Glomerular visceral epithelial cell (primary cell): ENCODE measurements at regions not wholly inside any gene's neighbourhood (a gene's known extent, or its start where the extent isn't known, plus 50 kb on each side); places are given as distances from the start of the nearest gene placed in this dataset.

Source experiments
- DNase-seq: peaks from one replicate; pipeline ENCODE4 v3.0.0-alpha.2; 2016; ENCODE audit errors: extremely low spot score

DNA sequence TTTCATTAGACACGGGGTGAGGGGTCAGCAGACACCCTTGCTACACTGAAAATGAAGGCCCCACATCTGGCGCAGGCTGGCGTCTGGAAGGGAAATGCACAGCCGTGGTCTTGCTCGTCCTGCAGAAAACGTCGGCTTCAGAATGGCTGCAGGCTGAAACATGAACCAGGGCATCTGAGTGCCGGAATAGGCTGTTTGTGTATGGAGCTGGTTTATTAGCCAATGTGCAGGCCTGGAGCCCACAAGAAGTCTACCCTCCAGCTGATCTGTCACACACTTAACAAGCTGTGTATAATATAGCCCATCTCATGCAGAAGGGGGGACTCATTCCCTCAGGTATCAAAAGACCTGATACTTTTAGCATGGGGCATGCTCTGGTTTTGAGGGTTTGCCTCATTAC, 153.4 kb upstream of the SOX11 start:
- no peak for DNase-seq

DNA sequence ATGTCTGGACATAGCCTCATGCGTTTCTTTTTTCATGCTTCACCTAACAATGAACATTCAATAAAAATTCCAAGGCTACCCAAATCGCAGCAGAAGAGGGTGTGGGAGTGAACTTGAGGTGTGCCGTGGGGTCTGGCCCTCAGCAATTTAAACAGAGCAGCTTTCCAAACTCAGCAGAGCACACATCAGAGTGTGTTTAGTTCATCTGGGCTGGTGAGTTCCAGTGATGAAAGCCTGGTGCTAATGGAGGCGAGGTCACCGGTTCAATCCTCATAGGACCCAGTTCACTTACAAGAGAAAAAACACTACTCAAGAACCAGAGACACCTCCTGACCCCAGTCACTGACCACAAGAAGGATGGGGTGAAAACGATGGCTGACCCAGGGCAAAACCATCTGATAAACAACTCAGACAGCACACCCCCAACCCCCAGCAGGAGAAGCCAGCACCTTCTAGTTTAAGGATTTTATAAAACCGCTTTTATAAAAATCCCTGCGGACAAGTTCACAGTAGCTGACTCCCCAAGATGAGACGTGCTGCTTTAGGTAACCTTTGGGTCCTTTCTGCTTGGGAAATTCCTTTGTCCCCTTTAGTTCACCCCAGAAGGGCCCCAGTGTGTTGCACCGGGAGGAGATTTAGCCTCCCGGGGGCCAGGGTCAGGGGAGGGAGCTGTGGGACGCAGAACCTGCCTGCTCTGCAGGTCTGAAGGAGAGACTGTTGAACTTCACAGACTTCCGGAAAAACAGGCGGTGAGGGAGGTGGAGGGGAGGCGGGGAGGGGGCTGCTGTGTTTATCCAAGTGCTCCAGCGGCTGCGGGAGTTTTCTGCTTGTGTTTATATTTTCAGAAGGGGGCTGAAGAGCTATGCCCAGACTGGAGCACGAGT, 152.7 kb upstream of the SOX11 start:
- no peak for DNase-seq

DNA sequence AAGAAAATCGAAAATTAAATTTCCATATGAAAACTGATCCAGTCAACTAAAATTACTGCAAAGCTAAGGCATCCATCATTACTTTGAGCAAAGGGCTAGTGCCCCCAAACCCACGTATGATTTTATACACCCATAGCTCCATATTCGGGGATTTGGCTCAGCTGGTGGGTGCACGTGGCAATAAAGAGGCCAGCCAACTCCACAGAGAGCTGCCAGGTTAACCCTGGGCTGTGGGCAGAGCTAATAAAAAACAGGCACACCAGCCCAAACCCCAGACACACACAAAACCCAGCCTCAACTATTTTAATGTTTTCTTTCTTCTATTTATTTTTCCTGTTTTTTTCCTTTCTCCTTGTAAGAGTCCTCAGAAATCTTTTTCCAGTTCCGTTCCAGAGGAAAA, 151.3 kb upstream of the SOX11 start:
- DNase-seq = no peak

DNA sequence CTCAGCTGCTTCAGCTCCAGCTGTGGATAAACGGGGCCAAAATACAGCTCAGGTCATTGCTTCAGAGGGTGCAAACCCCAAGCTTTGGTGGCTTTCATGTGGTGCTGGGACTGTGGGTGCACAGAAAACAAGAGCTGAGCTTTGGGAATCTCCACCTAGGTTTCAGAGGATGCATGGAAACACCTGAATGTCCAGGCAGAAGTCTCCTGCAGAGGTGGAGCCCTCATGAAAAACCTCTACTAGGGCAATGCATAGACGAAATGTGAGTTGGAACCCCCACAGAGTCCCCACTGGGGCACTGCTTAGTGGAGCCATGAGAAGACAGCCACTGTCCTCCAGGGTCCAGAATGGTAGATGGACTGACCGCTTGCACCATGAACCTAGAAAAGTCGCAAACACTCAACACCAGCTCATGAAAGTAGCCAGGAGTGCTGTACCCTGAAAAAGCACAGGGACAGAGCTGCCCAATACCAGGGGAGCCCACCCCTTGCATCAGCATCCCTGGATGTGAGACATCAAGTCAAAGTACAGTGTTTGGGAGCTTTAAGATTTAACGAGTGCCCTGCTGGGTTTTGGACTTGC, 147.9 kb upstream of the SOX11 start:
- no peak for DNase-seq

DNA sequence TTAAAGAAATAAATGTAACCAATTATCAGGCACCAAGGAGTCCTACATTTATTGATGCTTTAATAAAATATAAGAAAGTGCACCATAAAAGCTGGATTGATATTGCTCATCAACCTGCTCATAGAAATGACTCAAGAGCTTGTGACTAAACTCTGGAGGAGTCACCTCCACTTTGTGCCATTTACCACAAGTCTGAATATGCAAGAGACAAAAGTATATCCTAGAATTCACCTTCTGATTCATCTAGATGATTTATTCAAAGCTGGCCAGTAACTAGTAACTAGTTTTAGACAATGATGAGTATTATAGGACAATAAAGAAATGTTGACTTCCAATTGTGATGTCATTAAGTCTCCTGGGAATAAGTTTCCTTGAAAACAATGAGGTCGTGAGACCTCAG, 146.0 kb upstream of the SOX11 start:
- no peak for DNase-seq

DNA sequence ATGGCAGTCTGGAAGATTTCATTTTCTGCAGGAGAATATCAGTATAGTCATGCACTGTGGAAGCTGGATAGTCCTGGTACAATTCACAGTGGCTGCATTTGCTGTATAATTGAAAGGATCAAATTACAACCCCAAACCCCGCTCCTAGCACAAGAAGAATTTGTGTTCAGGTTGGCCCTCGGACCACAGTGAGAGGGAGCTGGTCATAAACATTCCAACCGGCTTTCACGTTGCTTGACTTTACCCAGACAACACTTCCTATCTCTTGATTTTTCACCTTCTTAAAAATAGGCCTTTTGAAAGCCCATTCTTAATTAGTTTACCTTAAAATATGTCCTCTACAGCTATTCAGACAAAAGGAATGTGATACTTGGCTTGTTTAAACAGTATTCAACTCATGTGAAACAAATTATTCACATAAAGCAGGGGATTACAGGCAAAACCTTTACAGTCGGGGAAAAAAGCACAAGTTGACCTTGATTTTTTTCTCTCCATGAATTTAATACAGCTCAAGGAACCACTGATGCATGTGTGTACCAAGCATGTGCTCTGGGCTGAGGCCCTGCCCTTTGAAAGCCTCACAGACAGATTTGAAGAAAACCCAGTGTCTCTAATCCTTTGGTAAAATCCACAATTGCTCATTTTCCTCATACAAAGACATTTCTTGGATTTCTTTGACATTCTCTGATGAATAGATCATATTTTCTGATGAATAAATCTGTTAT, 143.0 kb upstream of the SOX11 start:
- DNase-seq = no peak

DNA sequence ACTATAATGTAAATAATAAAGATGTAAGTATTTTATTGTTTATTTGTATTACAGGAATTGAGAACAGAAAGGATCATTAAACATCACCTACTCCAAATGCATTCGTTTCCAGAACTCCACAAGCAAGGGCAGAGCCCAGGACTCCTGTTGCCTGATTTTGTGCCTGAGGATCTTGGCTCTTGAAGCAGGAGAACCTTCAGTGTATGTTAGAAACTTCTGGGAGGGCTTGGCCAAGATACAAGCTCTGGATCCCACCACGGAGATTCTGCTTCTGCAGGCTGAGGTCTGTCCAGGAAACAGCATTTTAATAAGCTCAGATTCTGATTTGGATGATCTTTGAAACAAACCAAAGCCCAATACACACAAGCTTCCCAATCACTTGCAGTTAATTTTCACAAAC, 142.4 kb upstream of the SOX11 start:
- DNase-seq = no peak

DNA sequence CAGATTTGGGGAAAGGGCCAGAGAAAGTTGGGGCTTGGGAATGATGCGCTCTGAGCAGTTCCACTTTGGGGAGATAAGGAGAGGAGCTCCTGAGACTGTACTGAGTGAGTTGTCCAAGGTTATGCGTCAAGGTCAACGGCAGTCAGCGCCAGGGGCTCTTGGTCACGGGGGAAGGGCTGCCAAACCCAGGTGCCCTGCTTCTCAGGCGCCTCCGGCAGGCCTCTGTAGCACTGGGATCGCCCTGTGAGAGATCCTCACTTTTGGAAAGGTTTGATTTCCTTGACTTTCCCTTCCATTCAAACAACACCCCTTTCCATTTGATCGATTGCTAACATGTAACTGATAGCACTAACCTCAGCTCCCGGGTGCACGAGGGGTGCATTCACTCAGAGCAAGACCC, 136.5 kb upstream of the SOX11 start:
- DNase-seq = no peak

DNA sequence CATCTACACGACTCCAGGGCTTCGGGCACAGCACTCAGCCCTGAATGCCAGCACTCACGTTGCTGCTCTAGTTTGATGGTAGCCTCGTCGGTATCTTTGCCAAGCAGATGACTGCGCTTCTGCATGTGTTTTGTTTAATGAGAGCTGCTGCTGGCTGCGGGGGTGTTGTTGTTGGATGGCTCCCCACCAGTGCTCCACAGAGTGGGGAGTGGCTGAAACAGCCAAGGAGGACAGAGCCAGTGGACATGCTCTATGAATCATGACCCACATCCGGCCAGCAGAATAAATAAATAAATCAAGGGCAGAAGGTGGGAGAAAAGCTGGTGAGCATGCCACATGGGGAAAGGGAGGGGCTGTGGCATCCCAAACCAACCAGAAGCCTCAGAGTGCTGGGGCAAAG, 131.2 kb upstream of the SOX11 start:
- no peak for DNase-seq

DNA sequence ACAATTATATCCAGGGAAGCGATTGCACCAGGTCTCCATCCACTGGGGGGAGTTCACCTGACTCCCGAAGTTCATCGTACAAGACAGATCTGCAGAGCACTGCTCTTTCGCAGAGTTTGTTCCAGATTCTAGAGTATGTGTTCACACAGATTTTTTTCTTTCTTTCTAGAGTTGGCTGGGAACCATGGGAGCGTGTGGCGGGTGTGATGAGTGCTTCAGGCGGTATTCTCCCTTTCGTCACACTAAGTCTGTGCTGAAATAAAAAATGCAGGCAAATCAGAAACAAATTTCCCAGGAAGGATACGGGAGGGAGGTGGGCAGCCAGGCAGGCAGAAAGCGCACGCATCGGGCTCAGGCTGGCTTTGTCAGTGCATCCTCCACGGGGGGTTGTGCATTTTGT, 129.8 kb upstream of the SOX11 start:
- DNase-seq = no peak

DNA sequence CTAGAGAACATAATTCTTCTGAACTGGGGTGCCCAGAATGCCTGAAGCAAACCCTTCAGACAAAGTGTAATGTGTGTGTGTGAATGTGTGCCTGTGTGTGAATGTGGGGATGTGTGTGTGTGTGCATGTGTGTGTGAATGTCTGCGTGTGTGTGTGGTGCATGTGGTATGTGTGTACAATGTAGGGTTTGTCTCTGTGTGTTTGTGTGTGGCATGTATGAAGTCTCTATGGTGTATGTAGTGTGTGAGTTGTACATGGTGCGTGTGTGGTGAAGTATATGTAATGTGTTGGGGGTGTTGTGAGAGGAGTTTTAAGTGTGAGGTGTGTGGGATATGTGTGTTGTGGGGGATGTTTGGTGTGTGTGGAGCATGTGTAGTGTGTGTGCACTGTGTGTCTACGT, 129.3 kb upstream of the SOX11 start:
- DNase-seq = no peak

DNA sequence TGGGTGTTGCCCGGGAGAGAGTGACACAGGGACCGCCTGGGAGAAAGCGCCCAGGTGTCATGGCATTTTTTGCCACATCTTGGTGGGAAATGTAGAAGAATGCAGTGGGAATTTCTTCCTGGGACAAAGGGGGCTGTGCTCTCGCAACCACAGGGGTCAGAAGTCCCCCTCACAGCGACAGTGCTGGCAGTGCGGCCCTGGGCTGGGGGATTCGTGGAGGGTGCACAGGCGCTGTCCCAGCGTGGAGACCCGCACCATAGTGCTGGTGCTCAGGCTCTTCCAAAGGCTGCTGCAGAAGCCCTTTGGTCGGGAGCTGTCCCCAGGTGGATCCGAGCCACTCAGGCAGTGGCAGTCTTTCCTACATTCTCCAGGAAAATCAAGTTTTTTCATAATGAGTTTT, 128.8 kb upstream of the SOX11 start:
- DNase-seq = no peak

DNA sequence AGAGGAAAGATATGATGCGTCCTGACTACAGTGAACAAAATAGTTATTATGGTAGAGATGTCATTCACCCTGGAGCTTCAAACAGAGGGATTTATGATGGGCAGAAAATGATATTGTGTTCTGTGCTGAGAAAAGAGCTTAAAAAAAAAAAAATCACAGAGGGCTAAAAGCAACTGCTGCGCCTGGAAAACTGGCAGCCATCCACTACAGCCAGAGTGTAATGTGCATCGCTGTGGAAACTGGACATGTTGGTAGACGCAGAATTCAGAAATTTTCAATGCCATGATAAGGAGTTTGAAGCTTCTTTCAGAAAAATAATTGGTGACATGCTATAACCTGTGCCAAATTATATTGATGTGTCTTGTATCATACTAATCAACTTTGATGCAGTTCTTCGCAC, 122.9 kb upstream of the SOX11 start:
- DNase-seq = no peak

DNA sequence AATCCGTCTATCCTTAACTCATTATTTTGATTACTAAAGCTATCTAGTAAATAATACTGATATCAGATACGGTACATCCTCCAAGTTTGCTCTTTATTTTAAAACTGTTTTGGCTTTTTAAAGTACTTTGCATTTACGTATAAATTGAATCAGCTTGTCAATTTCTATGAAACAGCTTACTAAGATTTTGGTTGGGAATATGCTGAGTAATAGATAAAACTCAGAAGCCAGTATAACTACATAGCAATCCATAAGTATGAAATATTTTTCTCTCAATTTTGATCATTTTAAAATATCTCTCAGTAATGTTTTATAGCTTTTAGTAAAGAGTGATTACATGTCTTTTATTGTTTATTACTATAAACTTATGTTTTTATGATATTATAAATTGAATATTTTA, 116.2 kb upstream of the SOX11 start:
- DNase-seq = no peak

DNA sequence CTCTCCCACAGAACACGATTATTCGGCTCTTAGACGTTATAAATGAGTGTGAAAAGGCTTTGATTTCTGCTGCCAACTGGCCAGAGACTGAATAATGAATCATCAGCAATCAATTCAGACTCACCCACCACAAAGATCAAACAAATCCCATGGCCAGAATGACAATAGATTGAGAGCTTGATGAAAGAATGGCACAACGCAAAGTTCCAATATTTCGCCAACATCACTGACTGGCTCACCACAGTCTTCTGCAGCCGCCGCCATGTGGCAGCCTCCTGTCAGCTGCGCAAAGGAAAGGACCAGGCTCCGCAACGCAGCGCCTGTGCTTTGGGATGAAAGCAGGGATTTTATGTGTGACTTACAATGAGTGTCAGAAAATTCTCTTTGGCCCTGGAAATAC, 104.4 kb upstream of the SOX11 start:
- DNase-seq = no peak

DNA sequence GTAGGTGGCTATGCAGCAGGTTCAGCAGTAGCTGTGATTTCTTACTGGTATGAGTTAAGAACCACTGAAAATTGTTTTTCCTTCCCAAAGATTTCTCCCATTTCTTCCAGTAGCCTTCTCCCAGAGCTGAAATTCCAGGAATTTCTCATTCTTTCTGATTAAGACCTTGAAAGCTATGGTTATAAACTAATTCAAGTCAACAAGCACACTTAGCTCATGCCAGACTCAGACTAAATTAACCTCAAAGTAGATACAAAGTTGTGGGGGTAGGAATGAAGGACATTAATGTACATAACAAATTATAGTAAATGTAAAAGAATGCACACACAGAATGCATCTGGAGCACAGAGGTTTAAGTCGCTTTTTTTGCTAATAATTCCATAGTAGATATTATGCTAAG, 103.6 kb upstream of the SOX11 start:
- no peak for DNase-seq

DNA sequence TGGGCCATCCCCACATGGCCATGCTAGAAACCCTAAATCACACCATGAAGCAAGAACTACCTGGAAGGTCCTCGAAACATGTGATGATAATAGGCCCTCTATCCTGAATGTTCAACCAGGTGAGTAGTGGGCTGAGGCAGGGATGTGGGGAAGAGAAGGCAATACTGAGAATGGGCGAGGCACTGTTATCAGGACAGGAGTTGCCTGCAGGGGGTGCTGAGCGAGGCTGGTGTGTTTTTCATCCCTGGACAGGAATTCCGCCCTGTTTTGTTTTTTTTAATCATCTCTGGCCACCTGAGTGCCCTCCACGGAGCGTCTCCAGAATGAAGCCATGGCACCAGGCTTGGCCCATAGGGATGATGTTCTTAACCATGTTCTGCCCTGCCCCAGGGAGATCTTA, 103.0 kb upstream of the SOX11 start:
- DNase-seq = no peak

DNA sequence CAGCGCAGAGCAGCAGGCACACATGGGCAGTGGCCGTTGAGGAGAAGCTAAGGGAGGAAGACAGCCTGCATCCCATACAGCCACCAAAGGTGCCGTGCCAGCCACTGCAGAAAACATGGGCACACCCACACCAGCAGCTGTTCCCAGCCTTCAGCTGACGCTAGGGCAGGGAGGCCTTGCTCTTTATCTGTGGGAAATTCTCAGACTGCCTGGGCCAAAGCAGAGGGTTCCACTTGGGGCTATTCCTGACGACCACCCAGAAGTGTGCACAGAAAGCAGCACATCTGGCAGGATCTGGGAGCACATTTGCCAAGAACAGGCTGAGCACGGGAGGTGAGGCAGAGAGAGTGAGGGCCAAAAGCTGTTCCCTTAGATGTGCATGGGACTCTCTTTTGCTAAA, 101.3 kb upstream of the SOX11 start:
- DNase-seq = no peak

DNA sequence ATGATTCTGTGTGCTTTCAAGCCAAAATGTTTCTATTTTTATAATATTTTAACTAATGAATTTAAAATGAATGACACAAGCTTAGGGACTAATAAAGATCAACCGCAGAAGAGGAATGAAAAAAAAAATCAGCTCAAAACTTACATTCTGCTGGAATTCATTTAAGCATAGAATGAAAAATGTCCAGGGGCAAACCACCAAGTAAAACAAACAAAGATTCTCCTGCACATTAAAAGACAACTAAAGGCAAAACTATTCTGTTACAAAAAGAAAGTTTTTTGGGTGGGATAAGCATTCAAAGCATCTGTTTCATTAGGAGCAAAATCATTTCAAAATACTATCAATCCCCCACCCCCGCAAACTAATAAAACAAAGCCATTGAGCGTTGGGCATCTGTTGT, 99.3 kb upstream of the SOX11 start:
- DNase-seq = no peak

DNA sequence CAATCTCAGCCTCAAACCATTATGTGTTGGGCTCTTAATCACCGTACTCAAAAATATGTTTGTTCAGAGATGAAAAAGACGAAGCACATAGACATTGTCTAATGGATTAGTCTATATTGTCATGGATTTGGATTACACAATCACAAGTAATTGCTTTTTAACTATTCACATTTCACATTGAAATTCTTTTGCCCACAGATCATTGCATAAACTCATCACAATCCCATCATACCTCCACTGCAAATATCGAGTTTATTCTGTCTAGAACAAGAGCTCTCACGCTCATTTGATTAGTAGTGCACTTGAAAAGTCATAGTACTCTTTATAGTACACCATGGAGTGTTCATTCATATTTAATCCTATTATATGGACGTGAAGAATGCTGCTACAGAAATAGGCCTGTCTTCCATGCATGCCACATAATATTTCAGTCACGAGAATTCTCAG, 97.9 kb upstream of the SOX11 start:
- DNase-seq = no peak

DNA sequence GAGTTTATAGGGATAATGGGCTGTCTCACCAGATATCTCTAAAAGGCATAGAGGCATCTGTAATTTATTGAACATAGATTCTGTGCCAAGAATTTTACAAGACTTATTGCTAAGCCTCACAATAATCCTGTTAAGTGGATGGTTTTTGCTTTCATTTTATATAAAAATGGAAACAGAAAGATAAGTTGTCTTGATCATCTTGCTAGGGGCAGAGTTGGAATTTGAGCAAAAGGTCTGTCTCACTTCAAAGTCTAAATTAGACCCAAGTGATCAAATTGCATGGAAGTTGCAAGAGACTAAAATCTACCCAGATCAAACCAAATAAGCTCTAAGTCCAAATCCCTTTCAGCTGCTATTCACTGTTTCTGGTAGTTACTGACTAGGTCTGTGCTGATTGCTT, 95.3 kb upstream of the SOX11 start:
- no peak for DNase-seq

DNA sequence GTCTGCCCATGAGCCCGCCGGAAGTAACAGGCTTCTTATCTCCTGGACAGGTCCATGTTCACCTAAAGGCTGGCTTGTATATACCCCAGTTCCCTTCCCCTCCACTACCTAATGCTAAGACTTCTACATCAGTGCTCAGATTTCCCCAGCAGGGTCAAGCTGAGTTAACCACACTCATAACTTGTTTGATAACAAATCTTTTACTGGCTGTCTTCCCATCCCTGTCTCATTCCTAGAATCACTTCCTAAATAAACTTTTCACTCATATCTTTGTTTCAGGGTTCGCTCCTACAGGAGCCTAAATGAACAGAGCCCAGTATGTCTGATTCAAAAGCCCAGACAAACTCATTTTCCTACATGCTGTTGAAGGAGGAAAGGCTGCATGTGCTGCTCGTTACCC, 94.0 kb upstream of the SOX11 start:
- no peak for DNase-seq

DNA sequence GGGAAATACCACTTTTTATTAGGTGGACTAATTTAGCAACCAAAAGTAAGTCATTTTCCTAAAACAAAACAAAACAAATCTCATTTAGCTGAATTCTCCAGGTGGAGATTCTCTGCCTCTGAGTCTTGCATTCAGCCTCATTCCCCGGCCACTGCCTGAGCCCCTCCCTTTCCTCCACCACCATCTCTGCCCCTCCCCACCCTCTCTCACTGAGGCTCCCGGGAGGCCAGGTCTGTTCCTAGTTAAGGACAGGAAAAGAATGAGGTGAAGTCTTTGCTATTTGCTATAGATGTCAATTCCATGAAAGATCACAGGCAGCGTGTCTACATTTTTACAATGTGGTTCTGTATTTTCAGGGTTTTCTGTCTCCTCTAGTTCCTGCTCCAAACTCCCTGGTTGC, 83.0 kb upstream of the SOX11 start:
- DNase-seq = no peak
